ENCODE measurements at regions not wholly inside any gene's neighbourhood (a gene's known extent, or its start where the extent isn't known, plus 50 kb on each side); places are given as distances from the start of the nearest gene placed in this dataset.

DNA sequence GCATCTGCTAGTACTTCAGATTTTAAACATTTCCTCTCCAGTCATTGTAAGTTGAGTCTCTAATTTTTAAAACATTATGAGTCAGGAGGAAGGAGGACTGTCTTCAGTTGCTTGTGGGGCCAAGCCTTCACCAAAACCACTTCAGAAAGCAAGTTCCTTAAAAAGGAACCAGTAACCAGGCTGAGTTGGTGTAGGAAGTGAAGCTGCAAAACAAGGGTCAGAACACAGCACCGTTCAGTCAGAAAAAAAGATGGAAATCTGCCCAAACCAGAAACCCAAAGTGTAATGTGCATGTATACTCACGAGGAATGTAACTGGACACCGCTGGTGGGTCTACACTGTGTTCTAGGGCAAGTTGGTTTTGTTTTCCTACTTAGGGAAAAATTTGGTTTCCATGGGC lies 402.1 kb downstream of the SETD4 start:
- Histone ChIP-seq H3K4me1 (no peaks in the 10 kb centered on the region), H3K9me3 (no peaks in the 10 kb centered on the region), H3K27ac (no peak overlapping the region), H3K27me3 (no peaks in the 10 kb centered on the region), H3K36me3 (no peaks in the 10 kb centered on the region), H3K4me3 (no peak overlapping the region)
- DNase-seq: no peak
- 42 to 46% methylated on average over 3 of the region's 3 CpGs for WGBS, 2 donors
- TF ChIP-seq POLR2AphosphoS5 (IDR thresholded peaks at IDR 0.05) (no peak), POLR2A (IDR thresholded peaks at IDR 0.05) (no peak), EP300 (IDR thresholded peaks at IDR 0.05) (no peak)
- TF ChIP-seq, protein P1, sequence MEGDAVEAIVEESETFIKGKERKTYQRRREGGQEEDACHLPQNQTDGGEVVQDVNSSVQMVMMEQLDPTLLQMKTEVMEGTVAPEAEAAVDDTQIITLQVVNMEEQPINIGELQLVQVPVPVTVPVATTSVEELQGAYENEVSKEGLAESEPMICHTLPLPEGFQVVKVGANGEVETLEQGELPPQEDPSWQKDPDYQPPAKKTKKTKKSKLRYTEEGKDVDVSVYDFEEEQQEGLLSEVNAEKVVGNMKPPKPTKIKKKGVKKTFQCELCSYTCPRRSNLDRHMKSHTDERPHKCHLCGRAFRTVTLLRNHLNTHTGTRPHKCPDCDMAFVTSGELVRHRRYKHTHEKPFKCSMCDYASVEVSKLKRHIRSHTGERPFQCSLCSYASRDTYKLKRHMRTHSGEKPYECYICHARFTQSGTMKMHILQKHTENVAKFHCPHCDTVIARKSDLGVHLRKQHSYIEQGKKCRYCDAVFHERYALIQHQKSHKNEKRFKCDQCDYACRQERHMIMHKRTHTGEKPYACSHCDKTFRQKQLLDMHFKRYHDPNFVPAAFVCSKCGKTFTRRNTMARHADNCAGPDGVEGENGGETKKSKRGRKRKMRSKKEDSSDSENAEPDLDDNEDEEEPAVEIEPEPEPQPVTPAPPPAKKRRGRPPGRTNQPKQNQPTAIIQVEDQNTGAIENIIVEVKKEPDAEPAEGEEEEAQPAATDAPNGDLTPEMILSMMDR (IDR thresholded peaks at IDR 0.05): no peak
- peak in 1 of 2 donors; percentile 58 for ATAC-seq (ENCODE audit: low FRiP score in 2 of 2)

DNA sequence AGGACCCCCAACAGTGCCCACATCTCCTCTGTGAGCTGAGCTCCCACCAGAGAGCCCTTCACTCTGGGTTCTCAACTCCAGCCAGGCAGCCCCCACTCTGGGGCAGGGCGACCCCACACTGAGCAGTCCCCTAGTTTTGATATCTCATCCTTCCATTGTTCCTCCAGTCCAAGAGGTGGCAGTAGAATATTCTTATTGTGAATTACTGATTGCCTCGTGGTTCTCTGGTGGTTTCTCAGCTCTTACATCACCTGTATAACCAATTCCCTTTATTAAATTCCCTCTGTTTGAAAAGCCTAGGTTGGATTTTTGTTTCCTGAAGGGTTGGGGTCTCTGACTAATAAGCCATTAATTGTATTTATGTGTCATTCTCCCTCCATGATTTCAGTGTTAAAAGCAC lies 407.5 kb downstream of the SETD4 start:
- no peak overlapping the region for H3K27ac ChIP-seq
- DNase-seq (no peak), ATAC-seq (ENCODE audit: low FRiP score in 2 of 2) (peak in 1 of 2 donors; percentile 59)
- H3K4me3 ChIP-seq: no peak overlapping the region
- H3K36me3 ChIP-seq: no peaks in the 10 kb centered on the region
- 72 to 78% methylated on average over 2 of the region's 2 CpGs for WGBS, 2 donors
- TF ChIP-seq EP300 (IDR thresholded peaks at IDR 0.05) (no peak), POLR2A (IDR thresholded peaks at IDR 0.05) (no peak), POLR2AphosphoS5 (IDR thresholded peaks at IDR 0.05) (no peak)
- TF ChIP-seq, protein P1 (IDR thresholded peaks at IDR 0.05): no peak
- no peaks in the 10 kb centered on the region for H3K9me3 ChIP-seq
- H3K4me1 ChIP-seq: no peaks in the 10 kb centered on the region
- no peaks in the 10 kb centered on the region for H3K27me3 ChIP-seq

DNA sequence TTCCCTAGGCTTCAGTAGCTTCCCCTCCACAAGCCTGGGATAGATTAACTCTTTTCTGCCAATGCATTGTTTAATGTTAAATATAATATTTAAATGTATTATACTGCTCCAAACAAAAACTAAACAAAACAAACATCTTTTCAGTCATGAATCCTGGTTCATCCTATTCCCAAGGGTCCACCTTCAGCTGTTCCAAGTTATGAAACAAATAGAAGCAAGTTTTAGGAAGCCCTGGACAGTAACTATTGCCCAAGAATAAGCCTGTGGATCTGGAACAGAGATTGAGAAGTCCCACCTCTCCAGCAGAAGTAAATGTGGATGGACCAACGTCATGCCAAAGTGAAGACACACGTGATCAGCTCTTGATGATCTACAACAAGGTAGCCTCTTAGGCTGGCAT lies 408.1 kb downstream of the SETD4 start:
- WGBS, 2 donors: 65 to 81% methylated on average over 2 of the region's 2 CpGs
- Histone ChIP-seq H3K27me3 (no peaks in the 10 kb centered on the region), H3K4me1 (no peaks in the 10 kb centered on the region), H3K9me3 (no peaks in the 10 kb centered on the region), H3K27ac (no peak overlapping the region), H3K36me3 (no peaks in the 10 kb centered on the region), H3K4me3 (no peak overlapping the region)
- DNase-seq: no peak
- TF ChIP-seq EP300 (IDR thresholded peaks at IDR 0.05): no peak
- TF ChIP-seq POLR2AphosphoS5 (IDR thresholded peaks at IDR 0.05): no peak
- TF ChIP-seq, protein P1 (IDR thresholded peaks at IDR 0.05): no peak
- TF ChIP-seq POLR2A (IDR thresholded peaks at IDR 0.05): no peak
- no peak for ATAC-seq (ENCODE audit: low FRiP score in 2 of 2)

DNA sequence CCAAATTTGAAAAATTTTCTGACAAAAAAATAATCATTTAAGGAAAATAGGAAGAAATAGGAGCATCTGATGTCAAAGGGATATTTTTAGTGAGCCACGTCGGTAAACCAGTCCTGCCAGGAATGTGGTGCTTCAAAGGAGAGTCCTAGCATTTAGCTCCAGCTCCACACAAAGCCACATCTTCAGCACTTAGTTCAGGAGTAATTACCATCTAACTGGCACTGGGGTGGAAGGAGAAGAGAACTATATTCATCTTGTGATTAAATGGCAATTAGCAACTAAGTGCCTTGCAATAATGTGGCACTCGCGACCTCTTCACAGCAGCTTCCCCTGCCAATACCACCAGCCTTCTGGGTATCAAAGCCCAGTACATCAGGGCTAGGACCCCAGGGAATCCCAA lies 409.1 kb downstream of the SETD4 start:
- H3K4me1 ChIP-seq: no peaks in the 10 kb centered on the region
- no peaks in the 10 kb centered on the region for H3K27me3 ChIP-seq
- WGBS, 2 donors: 68 to 71% methylated on average over 4 of the region's 4 CpGs
- no peak overlapping the region for H3K4me3 ChIP-seq
- no peak for DNase-seq
- H3K36me3 ChIP-seq: no peaks in the 10 kb centered on the region
- H3K9me3 ChIP-seq: no peaks in the 10 kb centered on the region
- no peak for ATAC-seq (ENCODE audit: low FRiP score in 2 of 2)
- H3K27ac ChIP-seq: no peak overlapping the region
- TF ChIP-seq POLR2AphosphoS5 (IDR thresholded peaks at IDR 0.05) (no peak), EP300 (IDR thresholded peaks at IDR 0.05) (no peak), POLR2A (IDR thresholded peaks at IDR 0.05) (no peak)
- TF ChIP-seq, protein P1 (IDR thresholded peaks at IDR 0.05): no peak

DNA sequence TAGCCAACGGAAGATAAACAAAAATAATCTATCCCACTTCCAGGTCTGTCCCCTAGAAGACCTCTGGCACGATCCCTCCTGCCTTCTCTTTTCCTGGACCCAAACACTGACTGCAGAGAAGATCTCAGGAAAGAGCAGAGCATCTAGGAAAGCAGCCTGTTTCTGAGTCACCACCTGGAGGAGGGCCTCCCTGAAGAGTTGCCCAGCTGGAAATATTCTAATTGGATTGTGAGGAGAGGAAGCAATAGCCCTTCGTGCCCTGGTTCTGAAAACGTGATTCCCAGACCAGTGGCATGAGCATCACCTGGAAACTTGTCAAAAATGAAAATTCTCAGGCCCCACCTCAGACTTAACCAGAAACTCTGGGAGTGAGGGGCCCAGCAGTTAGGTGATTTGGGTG lies 411.1 kb downstream of the SETD4 start:
- H3K4me3 ChIP-seq: no peak overlapping the region
- TF ChIP-seq POLR2A (IDR thresholded peaks at IDR 0.05): no peak
- no peak for TF ChIP-seq EP300 (IDR thresholded peaks at IDR 0.05)
- TF ChIP-seq POLR2AphosphoS5 (IDR thresholded peaks at IDR 0.05): no peak
- TF ChIP-seq, protein P1 (IDR thresholded peaks at IDR 0.05): no peak
- no peaks in the 10 kb centered on the region for H3K27me3 ChIP-seq
- ATAC-seq (ENCODE audit: low FRiP score in 2 of 2) (peak; percentile 49 to 78), DNase-seq (no peak)
- WGBS, 2 donors: 28 to 55% methylated on average over 4 of the region's 4 CpGs
- H3K4me1 ChIP-seq: no peaks in the 10 kb centered on the region
- no peaks in the 10 kb centered on the region for H3K9me3 ChIP-seq
- no peaks in the 10 kb centered on the region for H3K36me3 ChIP-seq
- H3K27ac ChIP-seq: no peak overlapping the region

Data from upper lobe of left lung (tissue), 6 donors.